ENCODE measurements at regions not wholly inside any gene's neighbourhood (a gene's known extent, or its start where the extent isn't known, plus 50 kb on each side); places are given as distances from the start of the nearest gene placed in this dataset.

DNA sequence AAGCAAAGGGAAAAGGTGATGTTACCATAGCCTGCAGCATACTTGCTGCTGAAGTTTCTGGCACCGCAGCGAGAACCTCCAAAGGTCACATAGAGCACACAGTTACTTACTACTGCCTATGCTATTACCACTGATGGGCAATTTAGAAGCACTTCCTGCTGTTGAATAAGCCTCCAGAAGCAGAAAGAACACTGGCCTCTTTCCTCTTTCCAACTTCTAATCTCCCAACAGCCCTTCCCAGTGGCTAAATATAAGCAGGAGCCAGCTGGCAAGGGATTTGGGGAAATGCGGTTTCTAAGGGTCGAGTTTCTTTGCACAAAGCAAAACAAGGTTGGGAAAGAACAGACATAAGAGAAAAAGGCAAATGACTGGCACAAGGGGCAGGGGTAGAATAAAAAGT lies 669.2 kb upstream of the ACO1 start:
- H3K27ac Mint-ChIP-seq, result no peak overlapping the region
- Histone ChIP-seq H3K27ac (ENCODE audit: insufficient read length, low read depth, low read length) (no peak overlapping the region), H4K20me1 (ENCODE audit: control insufficient read depth, insufficient read depth, insufficient read length) (no peaks in the 10 kb centered on the region), H2AFZ (ENCODE audit: low read length) (no peak overlapping the region), H3K56ac (ENCODE audit: insufficient read length, low read depth, low read length) (no peak overlapping the region), H2BK20ac (ENCODE audit: low read depth, low read length, poor library complexity, severe bottlenecking) (no peak overlapping the region), H2BK5ac (ENCODE audit: insufficient read length, low read length) (no peak overlapping the region), H2BK12ac (ENCODE audit: insufficient read length, low read depth, low read length) (no peak overlapping the region), H2BK15ac (ENCODE audit: low read depth, low read length) (no peak overlapping the region), H3K23me2 (ENCODE audit: insufficient read length, low read depth, low read length, poor library complexity, severe bottlenecking) (no peaks in the 10 kb centered on the region), H3K9me3 (ENCODE audit: control insufficient read depth, low read depth, low read length) (no peaks in the 10 kb centered on the region), H4K91ac (ENCODE audit: insufficient read length, low read depth, low read length) (no peak overlapping the region), H3K14ac (ENCODE audit: insufficient read depth, low read length) (no peak overlapping the region), H4K5ac (ENCODE audit: insufficient read length, low read depth, low read length) (no peak overlapping the region), H3K79me2 (ENCODE audit: insufficient read depth, low read length) (no peaks in the 10 kb centered on the region), H3K4me2 (ENCODE audit: insufficient read depth, insufficient read length, low read length) (no peak overlapping the region), H2BK120ac (ENCODE audit: low read depth, low read length, poor library complexity, severe bottlenecking) (no peak overlapping the region), H3T11ph (ENCODE audit: low read length) (no peak overlapping the region), H3K4me1 (ENCODE audit: insufficient read depth, low read length) (no peaks in the 10 kb centered on the region), H3K79me1 (ENCODE audit: insufficient read depth, low read depth, low read length, poor library complexity, severe bottlenecking) (no peaks in the 10 kb centered on the region), H3K27me3 (ENCODE audit: insufficient read depth, low read length) (no peaks in the 10 kb centered on the region), H3K23ac (ENCODE audit: insufficient read length, low read depth, low read length) (no peak overlapping the region), H2AK5ac (ENCODE audit: insufficient read length, low read length) (no peak overlapping the region), H4K8ac (replicated peaks; ENCODE audit: insufficient read length, low read depth, low read length) (no peak overlapping the region), H3K4ac (ENCODE audit: low read depth, low read length) (no peak overlapping the region), H3K9ac (ENCODE audit: extremely low read depth, insufficient read length, low read length) (no peak overlapping the region), H3K18ac (ENCODE audit: insufficient read length, low read depth, low read length) (no peak overlapping the region)
- no CpG with 5 or more reads among the region's 4 CpGs for WGBS (ENCODE audit: extremely low coverage, insufficient read length, low lambda C conversion rate)
- no peaks in the 10 kb centered on the region for H3K27me3 Mint-ChIP-seq (ENCODE audit: low read depth)
- H3K36me3 Mint-ChIP-seq (ENCODE audit: insufficient read depth in 1 of 3, low read depth in 3 of 3), result no peaks in the 10 kb centered on the region
- no peaks in the 10 kb centered on the region for H3K4me1 Mint-ChIP-seq
- TF ChIP-seq, protein P1, sequence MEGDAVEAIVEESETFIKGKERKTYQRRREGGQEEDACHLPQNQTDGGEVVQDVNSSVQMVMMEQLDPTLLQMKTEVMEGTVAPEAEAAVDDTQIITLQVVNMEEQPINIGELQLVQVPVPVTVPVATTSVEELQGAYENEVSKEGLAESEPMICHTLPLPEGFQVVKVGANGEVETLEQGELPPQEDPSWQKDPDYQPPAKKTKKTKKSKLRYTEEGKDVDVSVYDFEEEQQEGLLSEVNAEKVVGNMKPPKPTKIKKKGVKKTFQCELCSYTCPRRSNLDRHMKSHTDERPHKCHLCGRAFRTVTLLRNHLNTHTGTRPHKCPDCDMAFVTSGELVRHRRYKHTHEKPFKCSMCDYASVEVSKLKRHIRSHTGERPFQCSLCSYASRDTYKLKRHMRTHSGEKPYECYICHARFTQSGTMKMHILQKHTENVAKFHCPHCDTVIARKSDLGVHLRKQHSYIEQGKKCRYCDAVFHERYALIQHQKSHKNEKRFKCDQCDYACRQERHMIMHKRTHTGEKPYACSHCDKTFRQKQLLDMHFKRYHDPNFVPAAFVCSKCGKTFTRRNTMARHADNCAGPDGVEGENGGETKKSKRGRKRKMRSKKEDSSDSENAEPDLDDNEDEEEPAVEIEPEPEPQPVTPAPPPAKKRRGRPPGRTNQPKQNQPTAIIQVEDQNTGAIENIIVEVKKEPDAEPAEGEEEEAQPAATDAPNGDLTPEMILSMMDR (conservative IDR thresholded peaks at IDR 0.05), result no peak
- H3K4me3 Mint-ChIP-seq, result no peak overlapping the region
- H3K9me3 Mint-ChIP-seq, result no peaks in the 10 kb centered on the region
- DNase-seq, result no peak

Measured in H9 (cell line).